ENCODE measurements at regions not wholly inside any gene's neighbourhood (a gene's known extent, or its start where the extent isn't known, plus 50 kb on each side); places are given as distances from the start of the nearest gene placed in this dataset.
A peak's percentile ranks its signal among the peaks of the same experiment; 100 is the strongest.

GRCh38 chr4:85165808-85166207, 199.3 kb upstream of the WDFY3 start:
- H3K36me3 Mint-ChIP-seq (ENCODE audit: insufficient read depth in 1 of 3, low read depth in 3 of 3): peaks cover 1 to 5% (median 2%) of the 10 kb centered on the region in 3 experiments; a peak in 3 of 7 replicates
- peak; percentile 25; the same call in 2 of the 3 replicates for TF ChIP-seq CTCF (conservative IDR thresholded peaks at IDR 0.05)
- H3T11ph ChIP-seq (ENCODE audit: low read length): no peak overlapping the region
- H4K91ac ChIP-seq (ENCODE audit: insufficient read length, low read depth, low read length): no peak overlapping the region
- no peaks in the 10 kb centered on the region for H3K23me2 ChIP-seq (ENCODE audit: insufficient read length, low read depth, low read length, poor library complexity, severe bottlenecking)
- no peaks in the 10 kb centered on the region for H4K20me1 ChIP-seq (ENCODE audit: control insufficient read depth, insufficient read depth, insufficient read length)
- no peak overlapping the region for H2BK12ac ChIP-seq (ENCODE audit: insufficient read length, low read depth, low read length)
- no peak overlapping the region for H3K56ac ChIP-seq (ENCODE audit: insufficient read length, low read depth, low read length)
- H2AFZ ChIP-seq (ENCODE audit: low read length): no peak overlapping the region
- H2BK5ac ChIP-seq (ENCODE audit: insufficient read length, low read length): no peak overlapping the region
- peaks cover 2% of the 10 kb centered on the region; the same call in 1 of the 2 replicates for H3K4me1 ChIP-seq (ENCODE audit: insufficient read depth, low read length)
- H3K18ac ChIP-seq (ENCODE audit: insufficient read length, low read depth, low read length): no peak overlapping the region
- H3K9me3 ChIP-seq (ENCODE audit: control insufficient read depth, low read depth, low read length): no peaks in the 10 kb centered on the region
- H3K27ac Mint-ChIP-seq: no peak overlapping the region
- no peak overlapping the region for H3K23ac ChIP-seq (ENCODE audit: insufficient read length, low read depth, low read length)
- H3K4ac ChIP-seq (ENCODE audit: low read depth, low read length): no peak overlapping the region
- no peak overlapping the region for H4K5ac ChIP-seq (ENCODE audit: insufficient read length, low read depth, low read length)
- no CpG with 5 or more reads among the region's 2 CpGs for WGBS (ENCODE audit: extremely low coverage, insufficient read length, low lambda C conversion rate)
- no peak overlapping the region for H4K8ac ChIP-seq (replicated peaks; ENCODE audit: insufficient read length, low read depth, low read length)
- H3K79me1 ChIP-seq (ENCODE audit: insufficient read depth, low read depth, low read length, poor library complexity, severe bottlenecking): no peaks in the 10 kb centered on the region
- H3K27me3 Mint-ChIP-seq (ENCODE audit: low read depth): no peaks in the 10 kb centered on the region; the same call in 1 of the 2 replicates
- H3K14ac ChIP-seq (ENCODE audit: insufficient read depth, low read length): no peak overlapping the region
- H3K27ac ChIP-seq (ENCODE audit: insufficient read length, low read depth, low read length): no peak overlapping the region
- no peak overlapping the region for H3K4me2 ChIP-seq (ENCODE audit: insufficient read depth, insufficient read length, low read length)
- no peak overlapping the region for H2BK15ac ChIP-seq (ENCODE audit: low read depth, low read length)
- no peak overlapping the region for H2AK5ac ChIP-seq (ENCODE audit: insufficient read length, low read length)
- H2BK120ac ChIP-seq (ENCODE audit: low read depth, low read length, poor library complexity, severe bottlenecking): no peak overlapping the region
- no peak overlapping the region for H2BK20ac ChIP-seq (ENCODE audit: low read depth, low read length, poor library complexity, severe bottlenecking)
- H3K79me2 ChIP-seq (ENCODE audit: insufficient read depth, low read length): no peaks in the 10 kb centered on the region
- no peak overlapping the region for H3K4me3 Mint-ChIP-seq
- H3K9ac ChIP-seq (ENCODE audit: extremely low read depth, insufficient read length, low read length): no peak overlapping the region
- H3K4me1 Mint-ChIP-seq: peaks cover 0 to 5% of the 10 kb centered on the region in 2 experiments; a peak in 1 of 4 replicates
- no peak for DNase-seq
- H3K9me3 Mint-ChIP-seq: peaks cover 0 to 4% of the 10 kb centered on the region in 2 experiments; a peak in 3 of 5 replicates
- no peaks in the 10 kb centered on the region for H3K27me3 ChIP-seq (ENCODE audit: insufficient read depth, low read length)

All from H9 (cell line).